Epithelial cell of prostate (primary cell): ENCODE measurements at regions not wholly inside any gene's neighbourhood (a gene's known extent, or its start where the extent isn't known, plus 50 kb on each side); places are given as distances from the start of the nearest gene placed in this dataset.
"Not testable (repeated sequence)": the region's sequence is repeated elsewhere in the genome, so short reads cannot be mapped to it uniquely, and the experiment has no call there.

Experiments used
- DNase-seq: peaks from one replicate; pipeline ENCODE4 v3.0.0-alpha.2; 2011; ENCODE audit warnings: low read depth, low spot score
- H3K27ac ChIP-seq: fragments of 450-650 bp; 2 replicates; pipeline ENCODE4 v1.5.1; 2017; ENCODE audit warnings: mild to moderate bottlenecking

DNA sequence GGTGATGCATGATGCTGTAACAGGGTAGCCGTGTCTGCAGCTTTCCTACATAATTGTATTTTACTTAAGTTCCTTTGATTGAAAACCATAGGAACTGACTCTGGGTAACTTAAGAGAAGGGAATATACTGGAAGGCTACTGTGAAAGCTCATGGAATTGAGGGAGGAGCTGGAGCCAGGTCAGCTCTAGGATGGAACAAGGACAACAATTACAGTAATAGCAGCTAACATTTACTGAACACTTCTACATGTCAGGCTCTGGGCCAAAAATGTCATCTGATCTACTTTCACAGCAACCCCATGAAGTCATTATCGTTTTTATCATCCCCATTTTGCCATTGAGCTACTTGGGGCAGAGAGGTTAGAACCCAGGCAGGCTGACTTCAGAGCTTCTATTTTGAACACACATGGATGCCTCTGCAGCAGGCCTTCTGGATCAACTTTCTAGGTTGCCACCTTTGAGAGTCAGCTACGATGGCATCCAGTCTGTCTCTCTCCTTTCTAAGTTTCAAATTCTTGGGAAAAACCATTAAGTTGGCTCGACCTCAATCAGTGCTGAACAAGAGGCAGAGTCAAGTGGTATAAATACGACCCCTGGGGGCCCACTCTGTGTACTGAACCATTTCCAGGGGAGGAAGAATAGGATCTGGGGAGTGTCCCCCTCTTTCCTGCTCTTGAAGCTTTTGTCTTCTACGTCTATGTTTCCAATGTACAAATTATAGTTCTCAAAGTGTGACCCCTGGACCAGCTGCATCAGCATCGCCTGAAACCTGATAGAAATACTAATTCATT lies 272.3 kb upstream of the PLPP4 start:
- no peak for DNase-seq
- no peak overlapping the region for H3K27ac ChIP-seq

DNA sequence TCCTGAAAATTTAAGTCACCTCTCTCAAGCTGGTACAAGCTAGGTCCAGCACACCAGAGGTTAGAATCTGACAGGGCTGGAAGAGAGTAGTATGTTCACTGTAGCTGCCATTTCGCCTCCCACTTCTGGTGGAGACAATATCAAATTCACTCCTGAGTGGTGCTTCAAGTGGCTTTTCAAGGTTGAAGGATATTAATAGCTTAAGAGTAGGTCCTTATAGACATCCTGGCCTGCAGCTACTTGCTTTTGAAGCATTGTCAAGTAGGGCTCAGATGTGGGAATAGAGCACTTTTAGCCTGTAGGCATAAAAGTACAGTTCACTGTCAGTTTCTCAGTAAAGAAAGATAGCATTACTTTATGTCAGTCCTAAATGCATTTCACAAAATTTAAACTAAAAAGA lies 270.5 kb upstream of the PLPP4 start:
- no peak for DNase-seq

DNA sequence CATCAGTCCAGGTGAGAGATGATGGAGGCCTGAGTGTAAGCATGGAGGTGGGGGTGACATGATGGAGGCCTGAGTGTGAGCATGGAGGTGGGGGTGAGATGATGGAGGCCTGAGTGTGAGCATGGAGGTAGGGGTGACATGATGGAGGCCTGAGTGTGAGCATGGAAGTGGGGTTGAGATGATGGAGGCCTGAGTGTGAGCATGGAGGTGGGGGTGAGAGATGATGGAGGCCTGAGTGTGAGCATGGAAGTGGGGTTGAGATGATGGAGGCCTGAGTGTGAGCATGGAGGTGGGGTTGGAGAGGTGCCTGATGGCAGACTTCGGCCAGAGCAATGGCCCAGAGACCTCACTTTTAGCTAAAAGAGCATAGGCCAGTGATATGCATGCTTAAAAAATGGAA lies 269.9 kb upstream of the PLPP4 start:
- DNase-seq, H3K27ac ChIP-seq: not testable (repeated sequence)

More for the DNA sequence above, 270.5 kb upstream of the PLPP4 start:
- H3K27ac ChIP-seq, result no peak overlapping the region

DNA sequence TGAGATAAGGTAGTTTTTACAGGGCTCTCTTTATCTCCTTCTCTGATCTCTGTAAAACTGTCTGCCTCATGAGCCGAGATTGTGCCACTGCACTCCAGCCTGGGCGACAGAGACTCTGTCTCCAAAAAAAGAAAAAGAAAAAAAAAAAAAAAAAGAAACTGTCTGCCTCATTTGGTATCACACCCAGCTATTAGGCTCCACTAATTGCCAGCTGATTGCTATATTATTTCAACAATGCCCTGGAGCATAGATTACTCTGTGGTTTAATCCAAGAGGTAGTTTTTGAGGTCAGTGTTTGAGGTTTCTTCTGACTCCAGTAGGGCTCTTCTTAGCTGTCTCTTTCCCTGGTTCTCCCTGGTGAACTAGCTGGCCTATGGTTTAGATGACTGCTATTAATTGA lies 268.1 kb upstream of the PLPP4 start:
- no peak overlapping the region for H3K27ac ChIP-seq
- DNase-seq, result no peak

DNA sequence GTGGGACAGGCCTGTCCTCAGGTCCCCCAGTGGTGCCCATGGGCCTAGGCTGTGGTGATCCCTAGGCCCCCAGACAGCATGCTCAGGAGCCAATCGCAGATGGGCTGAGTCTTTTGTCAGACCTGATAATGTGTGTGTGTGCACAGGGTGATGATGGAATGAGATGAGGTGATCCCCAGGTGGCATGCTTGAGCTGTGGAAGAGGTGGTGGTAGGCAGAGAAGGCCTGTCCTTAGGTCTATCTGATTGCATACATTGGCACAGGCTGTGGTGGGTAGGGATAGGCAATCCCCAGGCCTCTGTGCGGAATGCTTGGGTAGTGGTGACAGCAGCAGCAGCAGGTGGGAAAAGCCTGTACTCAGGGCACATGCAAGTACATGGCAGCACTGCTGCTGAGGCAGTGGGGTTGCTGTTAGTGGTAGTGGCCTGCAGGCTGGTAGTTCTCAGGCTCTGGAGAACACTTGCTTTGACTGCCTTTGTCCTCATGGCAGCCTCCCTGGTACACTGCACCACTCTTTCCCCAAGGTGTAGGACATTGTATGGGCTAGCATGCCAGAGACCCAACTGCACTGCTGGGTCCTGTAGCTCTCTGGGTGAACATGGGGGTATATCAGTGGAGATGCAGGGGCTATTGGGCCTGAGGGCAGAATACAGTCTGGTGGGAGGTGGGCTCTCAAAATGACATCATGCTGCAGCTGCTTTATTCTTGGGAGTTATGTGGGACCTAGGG lies 260.9 kb upstream of the PLPP4 start:
- no peak overlapping the region for H3K27ac ChIP-seq
- DNase-seq, result no peak

DNA sequence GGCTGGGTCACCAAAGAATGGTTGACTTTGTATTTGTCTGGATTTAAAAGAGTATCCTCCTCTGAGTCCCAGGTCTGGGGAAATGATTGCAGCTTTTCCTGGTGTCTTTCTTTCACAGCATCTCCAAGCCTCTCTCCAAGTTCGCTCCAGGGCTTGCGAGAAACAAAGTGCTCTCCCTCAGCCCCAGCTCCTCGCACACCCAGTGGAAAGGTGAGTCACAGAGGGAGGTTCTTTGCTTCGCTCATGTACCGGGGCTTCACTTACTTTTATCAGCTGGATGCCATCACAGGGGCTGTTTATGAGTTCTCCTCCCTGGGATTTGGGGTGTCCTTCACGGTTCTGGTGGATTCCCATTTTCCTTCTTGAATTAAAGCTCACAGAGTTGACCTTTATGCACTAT lies 252.2 kb upstream of the PLPP4 start:
- H3K27ac ChIP-seq, result peak overlapping the region; percentile 51
- no peak for DNase-seq

DNA sequence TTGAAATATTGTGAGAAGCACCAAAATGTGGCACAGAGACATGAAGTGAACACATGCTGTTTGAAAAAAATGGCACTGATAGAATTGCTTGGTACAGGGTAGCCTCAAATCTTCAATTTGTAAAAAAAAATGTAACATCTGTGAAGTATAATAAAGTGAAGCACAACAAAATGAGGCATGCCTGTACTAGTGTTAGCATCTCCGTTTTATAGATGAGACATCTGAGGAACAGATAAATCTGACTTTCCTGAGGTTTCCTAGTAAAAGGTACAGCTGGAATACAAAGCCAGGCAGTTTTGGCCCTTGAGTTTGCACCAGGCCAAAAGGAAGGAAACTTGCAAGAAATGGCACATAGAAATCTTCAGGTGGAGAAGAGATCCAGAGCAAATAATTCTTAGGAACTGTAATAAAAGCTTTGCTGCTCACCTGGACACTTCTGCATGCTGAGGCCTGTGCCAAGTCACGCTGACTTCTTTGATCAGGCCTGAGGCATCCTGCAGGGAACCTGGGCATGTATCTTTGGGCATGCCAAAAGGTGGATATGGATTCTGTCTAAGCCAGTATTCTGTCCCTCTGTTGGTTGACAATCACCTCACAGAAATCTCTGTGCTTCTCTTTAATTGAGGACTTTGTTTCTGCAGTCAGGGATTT lies 251.5 kb upstream of the PLPP4 start:
- peak overlapping the region; percentile 51 for H3K27ac ChIP-seq

DNA sequence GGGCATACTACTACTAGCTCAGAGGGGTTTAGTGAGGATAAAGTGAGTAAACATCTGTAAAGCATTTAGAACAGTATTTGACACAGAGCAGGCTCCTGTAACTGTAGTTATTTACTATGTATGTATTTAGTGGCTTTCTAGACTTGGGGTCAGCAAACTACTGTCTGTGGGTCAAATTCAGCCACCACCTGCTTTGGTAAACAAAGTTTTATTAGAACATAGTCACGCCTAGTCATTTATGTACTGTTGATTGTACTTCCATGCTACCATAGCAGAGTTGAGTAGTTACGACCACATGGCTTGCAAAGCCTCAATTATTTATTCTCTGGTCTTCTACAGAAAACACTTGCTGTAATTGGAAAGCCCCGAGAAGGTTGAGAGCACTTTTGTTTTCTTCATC lies 248.5 kb upstream of the PLPP4 start:
- no peak overlapping the region for H3K27ac ChIP-seq
- no peak for DNase-seq

More for the DNA sequence above, 251.5 kb upstream of the PLPP4 start:
- peak; percentile 10 for DNase-seq

DNA sequence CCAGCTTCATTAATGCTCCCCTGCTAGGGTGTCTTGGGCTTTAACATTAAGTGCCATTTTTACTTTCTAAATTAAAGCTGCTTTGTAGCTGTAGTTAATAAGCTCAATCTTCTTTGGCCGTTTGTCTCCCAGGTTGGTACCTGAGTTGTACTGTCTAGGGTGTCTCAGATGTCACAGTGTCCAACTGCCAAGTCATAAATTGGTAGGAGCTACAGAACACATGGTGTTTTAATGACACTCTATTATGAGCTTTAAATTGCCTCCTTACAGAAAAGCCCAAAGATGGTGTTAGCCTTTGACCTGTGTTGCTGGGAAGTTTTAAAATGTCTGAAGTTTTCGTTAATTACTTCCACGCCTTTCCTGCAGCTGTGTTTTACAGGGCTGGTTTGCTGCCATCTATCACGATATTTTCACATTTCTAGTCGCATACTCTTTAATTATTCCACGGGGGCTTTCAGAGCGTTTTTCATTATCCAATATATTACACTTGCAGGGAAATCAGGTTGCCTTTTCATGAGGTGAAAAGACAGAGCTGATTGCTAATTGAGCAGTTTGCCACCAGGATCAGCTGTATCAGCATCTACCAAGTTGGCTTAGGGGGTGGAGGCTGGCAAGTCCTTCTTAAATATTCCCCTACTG lies 247.8 kb upstream of the PLPP4 start:
- no peak for DNase-seq
- no peak overlapping the region for H3K27ac ChIP-seq

DNA sequence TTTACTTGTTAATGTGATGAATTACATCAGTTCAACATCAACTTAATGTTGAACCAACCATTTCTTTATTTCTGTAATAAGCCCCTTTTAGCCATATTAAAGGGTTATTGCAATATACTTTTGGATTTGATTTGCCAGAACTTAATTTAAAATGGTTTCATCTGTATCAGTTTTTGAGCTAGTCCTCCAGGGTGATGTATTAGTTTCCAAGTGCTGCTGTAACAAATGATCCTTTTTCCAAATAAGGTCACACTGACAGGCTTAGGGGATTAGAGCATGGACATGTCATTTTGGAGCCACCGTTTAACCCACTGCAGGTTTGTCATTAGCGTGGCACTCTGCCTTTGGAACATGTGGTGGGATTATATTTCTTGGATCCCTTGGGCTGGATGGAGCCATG lies 244.8 kb upstream of the PLPP4 start:
- H3K27ac ChIP-seq, result no peak overlapping the region
- no peak for DNase-seq

DNA sequence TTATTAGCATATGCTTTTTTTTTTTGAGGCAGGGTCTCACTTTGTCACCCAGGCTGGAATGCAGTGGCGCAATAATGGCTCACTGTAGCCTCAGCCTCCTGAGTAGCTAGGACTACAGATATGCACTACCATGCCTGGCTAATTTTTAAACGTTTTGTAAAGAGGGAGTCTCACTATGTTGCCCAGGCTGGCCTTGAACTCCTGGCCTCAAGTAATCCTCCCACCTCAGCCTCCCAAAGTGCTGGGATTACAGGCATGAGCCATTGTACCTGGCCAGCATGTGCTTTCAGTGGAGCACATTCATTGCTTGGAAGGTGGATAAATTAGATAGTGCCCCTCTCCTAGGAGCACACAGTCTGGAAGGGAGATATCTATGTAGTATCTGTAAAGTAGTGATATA lies 243.7 kb upstream of the PLPP4 start:
- H3K27ac ChIP-seq, DNase-seq: not testable (repeated sequence)

DNA sequence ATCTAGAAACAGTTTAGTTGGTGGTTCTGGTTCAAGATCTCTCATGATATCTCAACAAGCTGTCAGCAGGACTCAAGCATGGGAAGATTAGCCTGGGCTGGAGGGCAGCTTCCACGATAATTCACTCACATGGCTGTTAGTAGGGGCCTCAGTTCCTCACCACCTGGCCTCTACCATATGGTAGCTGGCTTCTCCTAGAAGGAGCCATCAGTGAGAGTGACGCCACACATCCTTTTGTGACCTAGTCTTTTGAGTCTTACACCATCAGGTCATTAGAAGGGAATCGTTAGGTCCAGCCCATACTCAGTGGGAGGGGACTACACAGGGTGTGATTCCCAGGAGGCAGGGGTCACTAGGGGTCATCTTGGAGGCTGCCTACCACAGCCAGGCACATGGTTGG lies 239.3 kb upstream of the PLPP4 start:
- DNase-seq, result no peak
- no peak overlapping the region for H3K27ac ChIP-seq

DNA sequence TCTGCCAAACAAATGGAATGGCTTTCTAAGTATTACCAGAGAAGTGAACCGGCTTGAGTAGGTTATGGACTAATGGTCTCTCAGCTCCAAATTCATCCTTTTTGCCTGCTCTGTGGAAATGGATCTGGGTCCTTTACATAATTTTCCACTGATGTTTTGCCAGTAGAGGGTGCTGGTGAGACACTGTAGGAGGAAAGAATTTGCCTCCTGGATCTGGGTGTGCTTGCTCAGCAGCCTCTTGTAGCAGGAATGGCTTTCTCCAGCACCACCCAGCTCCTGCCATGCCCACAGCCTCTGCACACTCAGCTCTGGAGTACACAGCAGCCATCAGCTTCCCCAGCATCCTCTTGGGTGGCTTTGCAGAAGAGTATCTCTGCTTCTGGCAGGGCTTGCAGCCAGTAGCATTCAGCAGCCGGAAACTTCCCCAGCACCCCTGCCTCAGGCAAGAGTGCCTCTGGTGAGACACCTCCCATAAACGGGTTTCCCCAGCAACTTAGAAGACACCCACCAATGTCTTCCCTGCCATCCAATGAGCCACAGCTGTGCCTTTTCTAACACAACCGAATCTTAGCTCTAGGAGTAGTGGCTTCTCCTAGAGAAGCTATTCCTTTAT lies 235.0 kb upstream of the PLPP4 start:
- no peak for DNase-seq
- no peak overlapping the region for H3K27ac ChIP-seq

DNA sequence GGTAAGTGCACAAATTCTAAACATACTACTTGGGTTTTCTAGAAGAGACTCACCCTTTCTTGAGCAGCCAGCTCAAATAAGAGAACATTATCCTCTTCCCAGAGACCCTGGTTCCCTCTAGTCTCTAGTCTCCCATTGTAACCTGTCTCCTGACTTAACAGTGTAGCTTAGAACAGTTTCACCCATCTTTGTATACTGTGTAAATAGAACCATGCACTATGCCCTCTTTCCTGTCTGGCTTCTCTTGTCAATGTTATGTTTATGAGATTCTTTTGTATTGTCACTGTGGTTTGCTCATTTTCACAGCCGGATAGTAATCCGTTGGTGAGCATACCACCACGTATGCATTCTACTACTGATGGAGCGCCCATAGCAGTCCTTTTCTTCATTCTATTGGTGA lies 227.4 kb upstream of the PLPP4 start:
- H3K27ac ChIP-seq, result no peak overlapping the region
- no peak for DNase-seq

DNA sequence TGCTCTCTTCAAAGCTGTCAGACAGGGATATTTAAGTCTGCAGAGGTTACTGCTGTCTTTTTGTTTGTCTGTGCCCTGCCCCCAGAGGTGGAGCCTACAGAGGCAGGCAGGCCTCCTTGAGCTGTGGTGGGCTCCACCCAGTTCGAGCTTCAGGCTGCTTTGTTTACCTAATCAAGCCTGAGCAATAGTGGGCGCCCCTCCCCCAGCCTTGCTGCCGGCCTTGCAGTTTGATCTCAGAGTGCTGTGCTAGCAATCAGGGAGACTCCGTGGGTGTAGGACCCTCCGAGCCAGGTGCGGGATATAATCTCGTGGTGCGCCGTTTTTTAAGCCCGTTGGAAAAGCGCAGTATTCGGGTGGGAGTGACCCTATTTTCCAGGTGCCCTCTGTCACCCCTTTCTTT lies 217.3 kb upstream of the PLPP4 start:
- not testable (repeated sequence) for DNase-seq, H3K27ac ChIP-seq

DNA sequence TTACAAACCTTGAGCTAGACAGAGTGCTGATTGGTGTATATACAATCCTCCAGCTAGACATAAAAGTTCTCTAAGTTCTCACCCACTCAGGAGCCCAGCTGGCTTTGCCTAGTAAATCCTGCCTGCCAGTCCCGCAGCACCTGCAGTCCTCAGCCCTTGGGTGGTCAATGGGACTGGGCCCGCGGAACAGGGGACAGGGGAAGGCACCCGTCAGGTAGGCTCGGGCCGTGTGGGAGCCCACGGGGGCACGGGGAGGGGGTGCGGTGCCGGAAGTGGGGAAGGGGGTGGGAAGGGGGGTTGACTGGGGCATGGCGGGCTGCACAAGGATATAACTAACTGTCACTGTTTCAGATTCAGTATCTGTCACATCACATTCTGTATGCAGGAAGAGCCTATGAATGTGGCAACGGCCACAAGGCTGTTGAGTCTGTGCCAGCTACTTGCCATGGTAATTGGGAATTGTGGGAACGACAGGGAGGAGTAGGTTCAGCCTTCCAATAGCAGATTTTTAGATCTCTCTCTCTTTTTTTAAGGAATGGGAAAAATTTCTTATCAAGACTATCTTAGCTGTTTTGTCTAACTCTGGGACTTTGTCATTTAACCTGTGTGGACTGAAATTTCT lies 205.1 kb upstream of the PLPP4 start:
- no peak for DNase-seq
- no peak overlapping the region for H3K27ac ChIP-seq

DNA sequence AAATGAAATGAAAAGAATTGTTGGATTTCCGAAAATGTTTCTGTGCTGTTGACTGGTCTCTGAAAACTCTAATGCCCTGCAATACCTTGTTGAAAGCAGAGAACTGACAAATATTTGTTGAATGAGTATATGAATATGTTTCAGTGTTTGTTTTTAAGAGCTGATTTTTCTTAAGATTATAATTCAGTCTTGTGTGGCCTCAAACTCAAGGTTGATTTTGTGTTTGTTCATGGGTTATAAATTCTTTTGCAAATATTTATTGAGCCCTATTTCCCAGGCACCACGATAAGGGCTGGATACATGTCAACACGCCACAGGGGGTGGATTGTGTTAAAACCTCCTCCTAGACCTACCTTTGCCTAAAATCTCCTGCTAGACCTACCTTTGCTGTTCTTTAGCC lies 203.9 kb upstream of the PLPP4 start:
- no peak overlapping the region for H3K27ac ChIP-seq
- no peak for DNase-seq

DNA sequence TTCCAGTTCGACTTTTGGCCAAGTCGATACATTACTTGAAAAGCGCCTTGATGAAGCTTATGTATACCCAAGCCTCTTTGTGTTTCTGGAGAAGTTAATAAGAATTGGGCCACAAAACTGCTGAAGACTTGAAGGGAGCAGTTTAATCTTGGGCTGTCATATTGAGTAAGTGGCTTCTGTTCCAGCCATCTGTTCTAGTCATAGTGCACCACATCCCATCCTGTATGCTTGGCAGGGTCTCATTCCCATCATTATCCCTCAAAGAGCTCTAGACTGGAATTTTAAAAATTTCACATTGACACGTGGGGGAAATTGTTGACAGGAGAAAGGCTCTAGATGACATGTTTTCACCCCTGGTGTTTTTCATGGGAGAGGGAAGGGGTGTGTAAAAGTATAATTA lies 196.6 kb upstream of the PLPP4 start:
- no peak for DNase-seq

DNA sequence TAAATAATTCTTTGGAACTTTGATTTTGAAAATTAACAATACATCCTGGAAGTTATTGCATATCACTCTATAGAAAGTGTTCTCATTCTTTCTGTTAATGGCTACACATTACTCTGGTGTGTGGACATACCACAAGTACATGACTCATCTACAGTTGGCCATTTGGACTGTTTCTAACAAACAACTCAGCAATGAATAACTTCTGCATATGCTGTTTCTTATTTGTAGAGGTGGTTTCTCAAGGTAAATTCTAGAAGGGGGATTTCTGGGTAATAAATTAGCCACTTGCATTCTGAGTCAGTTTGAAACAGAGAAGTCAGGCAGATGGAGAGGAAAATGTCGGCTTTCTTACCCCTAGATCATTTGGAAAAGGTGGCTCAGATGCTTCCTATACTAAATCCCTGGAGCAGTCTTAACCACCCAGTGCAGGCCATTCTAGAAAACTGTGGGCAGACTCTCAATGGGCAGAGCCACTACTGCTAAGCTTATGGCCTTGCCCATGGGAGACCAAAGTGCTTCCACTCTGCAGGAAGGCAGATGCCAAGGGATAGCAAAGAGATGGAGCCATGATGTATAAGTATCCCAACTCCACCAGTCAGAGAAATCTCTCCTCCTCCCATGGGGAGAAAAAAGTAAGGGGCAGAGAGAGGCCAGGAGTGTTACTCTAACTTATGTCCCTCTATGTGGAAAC lies 194.0 kb upstream of the PLPP4 start:
- peak; percentile 6 for DNase-seq
- H3K27ac ChIP-seq, result no peak overlapping the region

More for the DNA sequence above, 196.6 kb upstream of the PLPP4 start:
- no peak overlapping the region for H3K27ac ChIP-seq
